ENCODE measurements at regions not wholly inside any gene's neighbourhood (a gene's known extent, or its start where the extent isn't known, plus 50 kb on each side); places are given as distances from the start of the nearest gene placed in this dataset.

DNA sequence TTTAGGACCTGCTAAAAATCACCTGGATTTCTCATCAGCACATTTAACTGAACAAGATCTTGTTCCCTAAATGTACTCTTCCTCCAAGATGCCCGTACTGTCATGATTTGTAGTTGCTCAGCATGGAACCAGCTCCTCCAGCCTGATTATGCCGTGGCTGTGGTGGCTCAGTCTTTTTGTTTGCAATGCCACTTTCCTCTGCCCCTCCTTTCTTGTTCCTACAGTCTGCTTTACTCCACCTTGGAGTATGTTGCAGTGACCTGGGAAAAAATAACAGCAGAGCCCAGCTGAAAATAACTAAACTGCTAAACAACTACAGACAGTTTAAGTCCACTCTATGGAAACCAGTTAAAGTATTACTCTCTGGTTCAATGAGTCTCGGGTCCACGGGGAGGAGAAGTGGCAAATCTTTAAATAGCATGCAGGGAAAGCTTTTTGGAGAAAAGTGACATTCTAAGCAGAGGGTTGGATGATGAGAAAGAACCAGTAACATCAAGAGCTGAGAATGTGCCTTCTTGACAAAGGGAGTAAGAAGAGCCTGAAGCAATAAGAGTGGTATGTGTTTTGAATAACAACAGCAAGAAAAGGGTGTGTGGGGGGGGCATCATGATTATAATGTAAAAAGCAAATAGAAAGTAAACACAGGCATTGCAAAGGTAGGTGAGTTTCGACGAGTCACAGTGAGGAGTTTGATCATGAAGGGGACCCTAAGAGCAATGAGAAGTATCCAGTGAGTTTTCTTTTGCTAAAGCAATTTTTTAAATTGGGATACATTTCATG is 225.7 kb downstream of the TMX3 start:
- no peak for TF ChIP-seq CTCF (IDR thresholded peaks at IDR 0.05; ENCODE audit: insufficient read depth, missing control alignments)
- no peak for DNase-seq (ENCODE audit: insufficient read length, low spot score)
- FAIRE-seq, result no peak

DNA sequence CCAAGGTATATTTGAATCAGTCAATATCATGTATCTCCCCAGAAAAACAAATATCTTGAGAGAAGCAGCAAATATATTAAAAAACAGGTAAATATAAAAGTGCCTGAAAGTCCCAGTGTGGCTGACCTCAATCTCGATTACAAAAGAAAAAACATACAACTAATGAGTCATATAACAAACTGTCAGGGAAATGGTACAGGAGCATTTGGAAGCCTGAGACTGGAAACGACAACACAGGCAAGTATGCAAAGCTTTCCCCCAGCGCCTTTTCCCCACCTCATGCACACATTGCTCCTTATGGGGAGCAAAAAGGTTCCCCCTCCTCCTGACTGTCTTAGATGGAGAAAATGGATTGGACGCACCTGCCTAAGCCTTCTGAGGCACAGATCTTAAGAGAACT is 230.7 kb downstream of the TMX3 start:
- FAIRE-seq (no peak), DNase-seq (ENCODE audit: insufficient read length, low spot score) (no peak)
- no peak for TF ChIP-seq CTCF (IDR thresholded peaks at IDR 0.05; ENCODE audit: insufficient read depth, missing control alignments)

GRCh38 chr18:68482815-68483214 is 232.1 kb downstream of the TMX3 start:
- FAIRE-seq, result no peak
- DNase-seq (ENCODE audit: insufficient read length, low spot score), result no peak
- no peak for TF ChIP-seq CTCF (IDR thresholded peaks at IDR 0.05; ENCODE audit: insufficient read depth, missing control alignments)

DNA sequence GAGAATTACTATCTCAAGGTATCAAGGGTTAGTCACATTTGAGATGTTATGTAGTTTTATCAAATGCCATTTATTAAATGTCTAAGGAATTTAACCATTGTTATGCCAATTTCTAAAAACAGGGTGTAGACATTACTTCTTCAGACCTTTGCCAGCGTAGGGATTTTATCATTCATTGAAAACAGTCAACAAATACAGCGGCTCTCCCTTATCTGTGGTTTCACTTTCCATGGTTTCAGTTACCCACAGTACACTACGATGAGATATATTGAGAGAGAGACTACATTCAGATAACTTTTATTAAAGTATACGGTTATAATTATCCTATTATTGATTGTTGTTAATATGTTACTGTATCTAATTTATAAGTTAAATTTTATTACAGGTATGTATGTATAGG is 234.7 kb downstream of the TMX3 start:
- TF ChIP-seq CTCF (IDR thresholded peaks at IDR 0.05; ENCODE audit: insufficient read depth, missing control alignments), result no peak
- DNase-seq (ENCODE audit: insufficient read length, low spot score), result no peak
- no peak for FAIRE-seq

- FAIRE-seq (no peak), DNase-seq (ENCODE audit: insufficient read length, low spot score) (no peak)
- TF ChIP-seq CTCF (IDR thresholded peaks at IDR 0.05; ENCODE audit: insufficient read depth, missing control alignments), result no peak
Observed at GRCh38 chr18:68478246-68478645, 236.7 kb downstream of the TMX3 start.

DNA sequence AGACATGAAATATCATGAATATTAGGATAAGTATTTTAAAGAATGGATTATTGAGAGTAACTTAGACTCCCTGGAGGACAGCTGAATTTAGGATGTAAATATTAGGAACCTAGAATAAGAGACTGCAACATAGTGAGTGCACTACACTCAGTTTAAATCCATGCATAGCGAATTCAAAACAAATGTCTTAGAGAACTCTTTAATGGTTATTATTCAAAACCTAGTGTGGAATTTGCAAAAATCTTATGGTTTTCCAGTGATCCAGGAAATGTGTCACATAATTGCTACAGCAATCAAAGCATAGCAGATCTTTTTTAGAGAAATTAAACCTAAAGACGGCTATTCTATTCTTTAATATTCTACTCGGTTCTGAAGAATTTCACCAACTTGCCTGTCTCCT is 239.0 kb downstream of the TMX3 start:
- FAIRE-seq (no peak), DNase-seq (ENCODE audit: insufficient read length, low spot score) (no peak)
- no peak for TF ChIP-seq CTCF (IDR thresholded peaks at IDR 0.05; ENCODE audit: insufficient read depth, missing control alignments)

DNA sequence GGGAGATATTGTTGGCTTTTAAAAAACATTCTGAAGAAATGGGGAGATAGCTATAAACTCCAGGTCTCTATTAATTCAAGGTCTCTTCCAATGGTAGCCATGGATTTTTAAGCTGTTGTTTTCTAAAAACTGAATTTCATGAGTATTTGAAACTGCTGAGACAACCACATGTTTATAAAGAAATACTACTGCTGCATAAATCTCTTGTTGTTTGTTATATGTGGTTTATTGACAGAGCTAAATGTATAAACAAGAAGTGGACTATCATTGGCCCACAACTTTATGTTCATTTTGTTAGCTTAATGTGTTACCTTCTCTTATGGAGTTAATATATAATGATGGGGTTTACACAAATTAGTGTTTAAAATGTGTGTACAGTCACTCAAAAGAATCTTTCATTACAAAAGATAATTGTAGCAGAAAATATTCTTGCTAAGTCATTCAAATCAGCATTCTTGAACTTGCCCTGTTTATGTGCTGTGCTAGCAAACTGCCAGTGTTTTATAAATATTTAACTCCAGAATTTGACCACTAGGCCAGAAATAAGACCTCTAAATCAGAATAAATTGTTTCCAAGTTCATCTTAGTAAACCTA is 242.1 kb downstream of the TMX3 start:
- peak; percentile 100 for FAIRE-seq
- TF ChIP-seq CTCF (IDR thresholded peaks at IDR 0.05; ENCODE audit: insufficient read depth, missing control alignments), result no peak
- DNase-seq (ENCODE audit: insufficient read length, low spot score), result no peak

Measured in D721Med (cell line).